ENCODE measurements at regions not wholly inside any gene's neighbourhood (a gene's known extent, or its start where the extent isn't known, plus 50 kb on each side); places are given as distances from the start of the nearest gene placed in this dataset.

- Histone ChIP-seq H3K9me2 (replicated peaks; ENCODE audit: insufficient read depth) (no peaks in the 10 kb centered on the region), H4K20me1 (ENCODE audit: insufficient read depth, poor library complexity, severe bottlenecking) (no peaks in the 10 kb centered on the region), H3K27me3 (no peaks in the 10 kb centered on the region), H3K4me1 (ENCODE audit: insufficient read depth) (no peaks in the 10 kb centered on the region), H3K27ac (no peak overlapping the region), H3K9me3 (ENCODE audit: low read depth) (no peaks in the 10 kb centered on the region), H3K36me3 (replicated peaks; ENCODE audit: insufficient read depth, low read depth) (no peaks in the 10 kb centered on the region), H3K4me3 (no peak overlapping the region), H3K79me2 (no peaks in the 10 kb centered on the region), H2AFZ (no peak overlapping the region), H3K4me2 (no peak overlapping the region)
- WGBS (ENCODE audit: low lambda C conversion rate, missing lambda C conversion rate), result 91% methylated on average over 4 of the region's 4 CpGs
- no peak for TF ChIP-seq EZH2phosphoT487 (IDR thresholded peaks at IDR 0.05; ENCODE audit: low read depth, severe bottlenecking, unreplicated experiment)
- TF ChIP-seq EZH2 (IDR thresholded peaks at IDR 0.05; ENCODE audit: borderline replicate concordance), result no peak
- no peak for TF ChIP-seq CTCF (IDR thresholded peaks at IDR 0.05; ENCODE audit: poor library complexity)
- no peak for DNase-seq (ENCODE audit: low spot score)
These were observed 64.2 kb upstream of the TTC29 start for GRCh38 chr4:147009875-147010274.

- H2AFZ ChIP-seq, result peak overlapping the region; percentile 31
- no peak for DNase-seq (ENCODE audit: low spot score)
These were observed 65.7 kb upstream of the TTC29 start for GRCh38 chr4:147011411-147011810.

GRCh38 chr4:147012059-147012707 is 66.5 kb upstream of the TTC29 start:
- peak overlapping the region; percentile 40 for H3K4me2 ChIP-seq
- no peaks in the 10 kb centered on the region for H3K4me1 ChIP-seq (ENCODE audit: insufficient read depth)
- no peaks in the 10 kb centered on the region for H3K9me2 ChIP-seq (replicated peaks; ENCODE audit: insufficient read depth)
- no peak overlapping the region for H3K4me3 ChIP-seq
- no peaks in the 10 kb centered on the region for H3K79me2 ChIP-seq
- H3K9me3 ChIP-seq (ENCODE audit: low read depth), result no peaks in the 10 kb centered on the region
- H3K27ac ChIP-seq, result no peak overlapping the region
- no peak for TF ChIP-seq CTCF (IDR thresholded peaks at IDR 0.05; ENCODE audit: poor library complexity)
- no peak for DNase-seq (ENCODE audit: low spot score)
- WGBS (ENCODE audit: low lambda C conversion rate, missing lambda C conversion rate), result 49% methylated on average over 5 of the region's 5 CpGs
- H3K36me3 ChIP-seq (replicated peaks; ENCODE audit: insufficient read depth, low read depth), result no peaks in the 10 kb centered on the region
- H4K20me1 ChIP-seq (ENCODE audit: insufficient read depth, poor library complexity, severe bottlenecking), result no peaks in the 10 kb centered on the region
- H2AFZ ChIP-seq, result peak overlapping the region; percentile 31
- no peaks in the 10 kb centered on the region for H3K27me3 ChIP-seq

More at GRCh38 chr4:147011411-147011810, 65.7 kb upstream of the TTC29 start:
- peak overlapping the region; percentile 40 for H3K4me2 ChIP-seq
- H3K79me2 ChIP-seq, result no peaks in the 10 kb centered on the region
- H3K36me3 ChIP-seq (replicated peaks; ENCODE audit: insufficient read depth, low read depth), result no peaks in the 10 kb centered on the region
- 44% methylated on average over 8 of the region's 8 CpGs for WGBS (ENCODE audit: low lambda C conversion rate, missing lambda C conversion rate)
- no peak overlapping the region for H3K4me3 ChIP-seq
- no peaks in the 10 kb centered on the region for H4K20me1 ChIP-seq (ENCODE audit: insufficient read depth, poor library complexity, severe bottlenecking)
- TF ChIP-seq CTCF (IDR thresholded peaks at IDR 0.05; ENCODE audit: poor library complexity) (no peak), EZH2 (IDR thresholded peaks at IDR 0.05; ENCODE audit: borderline replicate concordance) (no peak), EZH2phosphoT487 (IDR thresholded peaks at IDR 0.05; ENCODE audit: low read depth, severe bottlenecking, unreplicated experiment) (no peak)
- H3K4me1 ChIP-seq (ENCODE audit: insufficient read depth), result no peaks in the 10 kb centered on the region
- H3K27ac ChIP-seq, result no peak overlapping the region
- no peaks in the 10 kb centered on the region for H3K9me2 ChIP-seq (replicated peaks; ENCODE audit: insufficient read depth)
- no peaks in the 10 kb centered on the region for H3K27me3 ChIP-seq
- H3K9me3 ChIP-seq (ENCODE audit: low read depth), result no peaks in the 10 kb centered on the region
